ENCODE measurements at regions not wholly inside any gene's neighbourhood (a gene's known extent, or its start where the extent isn't known, plus 50 kb on each side); places are given as distances from the start of the nearest gene placed in this dataset.
"Not testable (repeated sequence)": the region's sequence is repeated elsewhere in the genome, so short reads cannot be mapped to it uniquely, and the experiment has no call there.

- no peak for DNase-seq (ENCODE audit: low read depth in 3 of 3)
These were observed 62.0 kb downstream of the CAVIN4 start for GRCh38 chr9:100639854-100640253.

GRCh38 chr9:100640447-100641050, 62.7 kb downstream of the CAVIN4 start:
- DNase-seq (ENCODE audit: low read depth in 3 of 3): no peak

- no peak for DNase-seq (ENCODE audit: low read depth in 3 of 3)
These were observed 63.3 kb downstream of the CAVIN4 start for GRCh38 chr9:100641166-100641565.

- no peak for DNase-seq (ENCODE audit: low read depth in 3 of 3)
These were observed 75.0 kb downstream of the CAVIN4 start for GRCh38 chr9:100652850-100653249.

- no peak for DNase-seq (ENCODE audit: low read depth in 3 of 3)
These were observed 75.9 kb downstream of the CAVIN4 start for GRCh38 chr9:100653643-100654334.

GRCh38 chr9:100656851-100657250, 79.0 kb downstream of the CAVIN4 start:
- DNase-seq (ENCODE audit: low read depth in 3 of 3): not testable (repeated sequence)

GRCh38 chr9:100661668-100662067, 83.8 kb downstream of the CAVIN4 start:
- DNase-seq (ENCODE audit: low read depth in 3 of 3): no peak

- DNase-seq (ENCODE audit: low read depth in 3 of 3): no peak
These were observed 84.2 kb downstream of the CAVIN4 start for GRCh38 chr9:100662122-100662521.

GRCh38 chr9:100667448-100667847, 89.6 kb downstream of the CAVIN4 start:
- DNase-seq (ENCODE audit: low read depth in 3 of 3): no peak

- DNase-seq (ENCODE audit: low read depth in 3 of 3): no peak
These were observed 90.1 kb downstream of the CAVIN4 start for GRCh38 chr9:100668024-100668423.

GRCh38 chr9:100669968-100670367, 92.1 kb downstream of the CAVIN4 start:
- no peak for DNase-seq (ENCODE audit: low read depth in 3 of 3)

- no peak for DNase-seq (ENCODE audit: low read depth in 3 of 3)
These were observed 92.8 kb downstream of the CAVIN4 start for GRCh38 chr9:100670719-100671118.

- DNase-seq (ENCODE audit: low read depth in 3 of 3): no peak
These were observed 94.0 kb downstream of the CAVIN4 start for GRCh38 chr9:100671898-100672297.

- DNase-seq (ENCODE audit: low read depth in 3 of 3): no peak
These were observed 95.4 kb downstream of the CAVIN4 start for GRCh38 chr9:100673249-100673648.

GRCh38 chr9:100674419-100675122, 96.7 kb downstream of the CAVIN4 start:
- no peak for DNase-seq (ENCODE audit: low read depth in 3 of 3)

- no peak for DNase-seq (ENCODE audit: low read depth in 3 of 3)
These were observed 102.0 kb downstream of the CAVIN4 start for GRCh38 chr9:100679834-100680233.

- DNase-seq (ENCODE audit: low read depth in 3 of 3): no peak
These were observed 108.5 kb downstream of the CAVIN4 start for GRCh38 chr9:100686420-100686819.

- no peak for DNase-seq (ENCODE audit: low read depth in 3 of 3)
These were observed 111.8 kb downstream of the CAVIN4 start for GRCh38 chr9:100689635-100690034.

GRCh38 chr9:100690438-100690837, 112.6 kb downstream of the CAVIN4 start:
- DNase-seq (ENCODE audit: low read depth in 3 of 3): no peak

- DNase-seq (ENCODE audit: low read depth in 3 of 3): no peak
These were observed 119.5 kb downstream of the CAVIN4 start for GRCh38 chr9:100697339-100697738.

- no peak for DNase-seq (ENCODE audit: low read depth in 3 of 3)
These were observed 121.1 kb downstream of the CAVIN4 start for GRCh38 chr9:100698945-100699344.

- no peak for DNase-seq (ENCODE audit: low read depth in 3 of 3)
These were observed 121.8 kb downstream of the CAVIN4 start for GRCh38 chr9:100699668-100700067.

GRCh38 chr9:100700689-100701318, 122.9 kb downstream of the CAVIN4 start:
- no peak for DNase-seq (ENCODE audit: low read depth in 3 of 3)
